ENCODE measurements at regions not wholly inside any gene's neighbourhood (a gene's known extent, or its start where the extent isn't known, plus 50 kb on each side); places are given as distances from the start of the nearest gene placed in this dataset.

DNA sequence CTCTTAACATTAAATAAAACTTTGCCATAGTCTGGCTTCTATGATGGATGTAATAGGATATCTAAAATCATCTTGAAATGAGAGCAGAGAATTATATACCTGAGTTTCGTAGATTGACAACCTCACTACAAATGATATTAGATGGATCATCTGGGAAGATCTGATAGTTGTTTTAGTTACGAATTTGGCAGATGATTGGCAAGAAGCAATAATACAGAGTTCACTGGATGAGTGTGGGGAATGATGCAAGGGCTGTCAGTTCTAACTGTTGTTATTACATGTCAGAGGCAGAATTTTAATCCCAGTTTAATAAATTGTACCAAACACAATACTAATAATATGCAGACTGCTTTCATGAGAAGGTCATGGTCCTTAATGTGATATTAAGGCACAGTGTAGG is 585.2 kb downstream of the TRAM1L1 start:
- ATAC-seq (no peak), DNase-seq (no peak)
- intact Hi-C loops (cut with DNase I), result no loop called here

DNA sequence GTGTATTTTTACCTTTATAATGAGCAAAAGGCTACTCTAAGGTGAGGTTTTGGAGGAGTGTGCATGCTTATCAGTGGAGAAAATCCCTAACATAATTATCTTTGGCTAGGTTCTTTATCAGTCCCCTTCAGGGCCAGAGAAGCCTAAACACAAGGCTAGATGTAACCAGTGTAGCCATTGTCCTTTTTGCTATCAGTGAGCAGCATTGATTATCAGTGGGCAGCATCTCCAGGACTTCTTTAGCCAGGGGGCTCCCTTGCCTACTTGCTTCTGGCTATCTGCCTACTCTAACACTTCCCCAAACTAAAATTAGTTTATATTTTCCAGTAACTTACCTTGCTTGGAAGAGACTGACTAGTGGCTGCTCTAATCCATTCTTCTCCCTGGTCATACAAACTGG is 595.6 kb downstream of the TRAM1L1 start:
- DNase-seq (no peak), ATAC-seq (no peak)
- intact Hi-C loops (cut with DNase I), result no loop called here

DNA sequence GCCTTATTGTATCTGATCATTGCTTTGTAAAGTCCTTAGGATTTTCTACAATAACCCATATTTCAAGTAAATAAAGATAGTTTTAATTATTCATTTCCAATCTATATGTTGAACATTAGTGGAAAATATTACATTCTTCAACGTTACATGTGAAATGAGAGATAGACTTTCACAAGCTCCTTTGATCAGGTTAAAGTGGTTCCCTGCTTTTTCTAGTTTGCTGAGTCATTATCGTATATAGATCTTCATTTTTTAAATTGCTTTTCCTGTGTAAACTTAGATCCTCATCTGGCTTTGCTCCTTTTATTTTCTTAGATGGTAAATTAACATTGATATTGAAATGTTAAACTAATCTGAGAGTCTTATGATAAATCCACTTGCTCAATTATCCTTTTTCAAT is 599.0 kb downstream of the TRAM1L1 start:
- ATAC-seq (no peak), DNase-seq (no peak)
- intact Hi-C loops (cut with DNase I), result no loop called here

DNA sequence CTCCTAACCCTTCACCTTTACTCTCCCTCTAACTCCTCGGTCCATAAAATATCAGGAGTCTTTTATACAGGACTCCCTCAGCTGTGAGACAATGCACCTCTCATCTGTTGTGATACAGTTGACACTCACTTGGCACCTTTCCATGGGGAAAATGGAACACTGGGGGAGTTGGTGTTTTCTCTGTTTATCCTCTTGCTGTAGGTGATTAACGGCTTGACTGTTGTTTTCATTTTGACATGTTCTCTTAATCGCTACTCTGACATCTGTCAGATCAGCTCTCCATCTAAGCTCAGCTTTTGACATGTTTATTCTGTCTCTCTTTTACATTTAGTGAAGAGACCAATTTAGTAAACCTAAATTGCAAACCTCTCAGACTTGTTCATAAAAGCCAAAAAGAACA is 604.8 kb downstream of the TRAM1L1 start:
- ATAC-seq, result no peak
- DNase-seq, result no peak
- intact Hi-C loops (cut with DNase I), result no loop called here

DNA sequence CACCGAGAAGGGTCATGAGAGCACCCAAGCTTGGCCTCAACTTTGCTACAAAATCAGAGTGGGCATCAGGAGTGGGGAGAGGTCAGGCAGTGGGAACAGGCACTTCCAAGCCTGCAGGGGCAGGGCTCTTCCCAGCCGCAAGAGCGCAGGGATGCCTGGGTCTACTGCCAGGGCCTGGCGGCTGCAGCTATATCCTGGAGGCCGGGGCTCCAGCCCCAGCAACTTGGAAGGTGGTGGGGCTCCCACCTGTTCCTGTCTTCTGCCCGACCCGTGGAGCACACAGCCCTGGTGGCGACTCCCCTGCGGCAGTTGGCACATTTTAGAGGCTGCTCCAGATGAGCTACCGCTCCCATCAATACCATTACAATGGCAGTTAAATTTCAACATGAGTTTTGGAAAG is 607.0 kb downstream of the TRAM1L1 start:
- intact Hi-C loops (cut with DNase I), result no loop called here
- no peak for DNase-seq
- no peak for ATAC-seq

DNA sequence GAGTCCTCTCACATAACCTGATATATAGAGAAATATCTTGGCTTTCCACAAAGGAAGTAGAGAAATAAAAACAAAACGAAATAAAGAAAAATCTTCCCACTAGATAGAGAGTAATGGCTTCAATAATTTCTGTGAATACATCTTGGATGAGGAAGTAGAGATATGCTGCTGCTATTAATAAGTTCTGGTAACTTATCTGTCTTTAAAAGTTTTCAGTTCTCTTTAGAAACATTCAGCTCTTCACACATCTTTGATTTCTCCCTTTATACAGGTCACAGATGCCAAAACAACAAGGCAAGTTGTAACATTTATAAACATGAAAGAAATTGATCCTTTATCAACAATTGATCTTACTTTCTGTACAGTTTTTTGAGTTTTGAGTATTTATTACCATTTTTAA is 615.8 kb downstream of the TRAM1L1 start:
- intact Hi-C loops (cut with DNase I), result no loop called here
- no peak for ATAC-seq
- no peak for DNase-seq

DNA sequence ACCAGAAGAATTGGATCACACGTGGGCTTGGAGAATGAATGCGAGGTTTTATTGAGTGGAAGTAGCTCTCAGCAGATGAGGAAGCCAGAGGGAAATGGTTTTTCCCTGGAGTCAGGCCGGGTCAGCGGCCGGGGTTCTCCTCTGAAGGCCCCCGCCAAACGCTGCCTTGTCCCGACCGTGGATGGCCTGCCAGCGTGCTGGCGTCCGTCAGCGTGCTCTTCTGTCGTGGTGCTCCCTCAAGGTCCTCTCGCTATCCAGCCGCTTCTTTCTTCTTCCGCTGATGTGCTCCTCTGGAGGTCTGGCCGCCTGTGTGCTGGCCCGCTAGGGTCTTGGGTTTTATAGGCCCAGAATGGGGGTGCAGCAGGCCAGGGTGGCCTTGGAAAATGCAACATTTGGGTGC is 632.2 kb downstream of the TRAM1L1 start:
- DNase-seq, result no peak
- ATAC-seq, result no peak
- intact Hi-C loops (cut with DNase I), result no loop called here

DNA sequence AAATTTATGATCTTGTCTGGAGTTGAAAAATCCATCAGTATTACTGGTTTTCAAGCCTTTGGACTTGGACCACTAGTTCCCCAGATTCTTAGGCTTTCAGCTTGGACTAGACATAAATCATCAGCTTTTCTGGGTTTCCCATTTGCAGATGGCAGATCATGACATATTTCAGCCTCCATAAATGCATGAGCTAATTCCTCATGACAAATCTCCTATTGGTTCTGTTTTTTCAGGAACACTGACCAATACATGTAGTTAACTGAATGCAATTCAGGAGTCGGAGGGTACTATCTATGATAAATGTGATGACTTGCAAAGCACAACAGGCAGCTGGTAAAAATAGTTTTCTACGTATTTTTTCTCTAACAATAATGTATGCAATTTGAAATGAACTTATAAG is 635.6 kb downstream of the TRAM1L1 start:
- intact Hi-C loops (cut with DNase I), result no loop called here
- DNase-seq, result no peak
- no peak for ATAC-seq

DNA sequence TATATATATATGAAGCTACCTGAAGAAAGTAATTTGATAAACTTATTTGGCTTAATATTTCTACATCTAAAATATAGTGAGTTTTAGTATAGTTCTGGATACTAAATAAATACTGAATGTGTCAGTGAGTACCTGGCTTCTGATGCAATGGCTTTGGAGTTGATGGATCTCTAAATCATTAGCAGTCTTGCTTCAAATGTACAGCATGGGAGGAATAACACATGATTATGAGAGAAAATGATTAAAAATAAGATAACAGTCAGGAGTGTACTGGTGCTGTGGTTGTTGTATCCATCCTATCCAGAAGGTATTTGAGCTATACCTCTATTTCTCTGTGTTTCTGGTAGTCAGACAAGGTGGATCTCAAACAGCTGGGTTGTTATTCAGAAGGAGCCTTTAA is 641.3 kb downstream of the TRAM1L1 start:
- no peak for ATAC-seq
- intact Hi-C loops (cut with DNase I), result no loop called here

DNA sequence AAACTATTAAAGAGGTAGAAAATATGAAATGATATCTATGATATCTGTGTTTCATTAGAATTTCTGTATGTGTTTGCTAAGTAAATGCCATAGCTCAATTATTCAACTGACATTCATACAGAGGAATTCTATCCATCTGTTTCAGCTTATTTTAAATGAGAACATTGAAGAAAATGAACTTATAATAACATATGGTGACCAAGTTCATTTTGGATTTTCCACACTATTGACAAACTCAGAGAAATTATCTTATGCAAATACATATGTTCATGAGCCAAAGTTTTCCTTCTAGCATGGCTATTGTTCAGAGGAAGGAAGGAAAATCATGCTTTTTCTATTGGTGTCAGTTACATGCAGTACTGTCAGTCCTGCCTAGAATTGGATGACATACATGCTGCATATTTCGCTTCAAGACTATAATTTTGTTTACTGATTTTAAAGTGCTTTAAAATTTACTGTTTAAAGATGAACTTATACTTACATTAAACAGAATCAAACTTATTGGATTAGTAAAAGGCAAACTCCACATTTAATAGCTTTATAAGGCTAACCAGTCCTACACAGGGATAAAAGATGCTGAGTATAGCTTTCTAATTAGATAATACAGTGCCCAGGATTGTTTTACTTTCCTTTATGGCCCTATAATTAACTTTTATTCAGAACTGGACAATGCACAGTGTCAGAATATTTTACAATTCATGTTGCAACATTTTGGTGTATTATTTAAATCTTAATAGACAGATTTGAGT is 646.2 kb downstream of the TRAM1L1 start:
- intact Hi-C loops (cut with DNase I), result no loop called here
- no peak for ATAC-seq
- no peak for DNase-seq

More for the DNA sequence above, 641.3 kb downstream of the TRAM1L1 start:
- no peak for DNase-seq

DNA sequence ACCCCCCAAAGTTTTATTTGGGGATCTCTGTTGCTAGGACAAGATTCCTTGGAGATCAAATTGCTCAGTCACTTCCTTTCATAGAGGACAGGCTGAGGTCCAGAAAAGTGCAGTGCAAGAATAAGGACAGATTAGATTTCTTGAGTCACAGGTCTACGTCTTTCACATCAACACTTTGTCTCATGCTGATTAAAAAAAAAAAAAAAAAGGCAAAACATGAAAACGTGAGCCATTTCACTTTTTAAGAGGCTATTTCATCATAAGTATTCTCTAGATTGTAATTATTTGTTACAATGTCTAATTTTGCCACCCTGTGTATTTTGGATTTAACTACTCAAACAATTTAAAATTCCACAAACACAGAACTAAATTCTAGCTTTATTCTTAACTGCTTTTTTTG is 647.0 kb downstream of the TRAM1L1 start:
- ATAC-seq (no peak), DNase-seq (no peak)
- intact Hi-C loops (cut with DNase I), result no loop called here

DNA sequence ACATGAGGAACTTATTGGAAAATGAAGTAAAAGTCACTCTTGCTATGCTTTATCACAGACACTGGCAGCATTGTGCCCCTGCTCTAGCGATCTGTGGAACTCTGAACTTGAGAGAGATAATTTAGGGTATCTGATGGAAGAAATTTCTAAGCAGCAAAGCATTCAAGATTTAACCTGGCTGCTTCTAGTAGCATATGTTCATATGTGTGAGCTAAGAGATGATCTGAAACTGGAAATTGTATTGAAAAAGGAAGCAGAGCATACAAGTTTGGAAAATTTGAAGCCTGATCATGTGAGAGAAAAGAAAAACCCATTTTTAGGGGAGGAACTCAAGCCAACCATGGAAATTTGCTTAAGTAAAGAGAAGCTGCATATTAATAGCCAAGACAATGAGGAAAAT is 657.7 kb downstream of the TRAM1L1 start:
- intact Hi-C loops (cut with DNase I), result no loop called here
- ATAC-seq, result no peak
- DNase-seq, result no peak

DNA sequence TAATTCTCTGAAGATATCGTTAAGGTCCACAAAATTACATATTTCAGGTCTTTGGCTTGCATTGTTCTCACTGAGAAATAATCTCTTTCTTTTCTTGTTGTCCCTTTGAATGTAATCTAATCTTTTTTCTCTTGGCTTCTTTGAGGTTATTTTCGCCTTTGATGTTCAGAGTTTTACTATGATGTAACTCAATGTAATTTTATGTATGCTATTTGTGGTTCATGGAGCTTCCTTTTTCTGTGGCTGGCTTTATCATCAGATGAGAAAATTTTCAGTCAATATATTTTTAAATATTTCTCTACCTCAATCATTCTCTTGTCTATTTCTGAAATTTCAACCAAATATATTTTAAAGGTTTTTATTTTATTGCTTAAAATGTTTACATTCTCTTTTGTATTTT is 672.2 kb downstream of the TRAM1L1 start:
- intact Hi-C loops (cut with DNase I), result no loop called here
- DNase-seq, result no peak
- no peak for ATAC-seq

DNA sequence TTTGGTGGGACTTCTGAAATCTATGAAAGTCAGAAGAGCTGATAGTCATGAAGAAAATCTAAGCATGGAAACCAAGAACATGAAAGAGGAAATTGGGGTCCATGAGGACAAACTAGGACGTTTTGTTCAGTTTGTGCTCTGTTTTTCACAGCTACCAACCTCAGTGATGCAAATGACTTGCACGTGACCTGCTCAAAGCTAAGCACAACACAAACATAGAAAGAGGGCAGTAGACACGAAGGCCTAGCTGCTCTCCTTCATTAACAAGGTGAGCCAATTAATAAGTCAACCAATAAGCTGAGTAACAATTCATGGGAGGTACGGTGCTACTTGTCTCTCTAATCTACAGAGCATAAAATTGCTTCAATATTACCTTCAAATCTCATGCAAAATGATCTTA is 684.1 kb downstream of the TRAM1L1 start:
- intact Hi-C loops (cut with DNase I), result no loop called here
- no peak for ATAC-seq
- no peak for DNase-seq

DNA sequence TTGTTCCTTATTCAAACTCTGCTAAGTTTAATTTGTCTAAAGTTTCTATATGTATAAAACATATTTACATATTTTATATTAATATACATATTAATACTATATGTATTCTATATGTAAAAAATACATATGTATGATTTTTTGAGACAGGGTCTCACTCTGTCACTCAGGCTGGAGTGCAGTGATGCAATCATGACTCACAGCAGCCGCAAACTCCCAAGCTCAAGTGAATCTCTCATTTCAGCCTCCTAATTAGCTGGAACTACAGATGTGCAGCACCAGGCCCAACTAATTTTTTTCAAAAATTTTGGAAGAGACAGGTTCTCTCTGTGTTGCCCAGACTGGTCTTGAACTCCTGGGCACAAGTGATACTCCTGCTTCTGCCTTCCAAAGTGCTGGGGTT is 684.9 kb downstream of the TRAM1L1 start:
- ATAC-seq (no peak), DNase-seq (no peak)
- intact Hi-C loops (cut with DNase I), result no loop called here

DNA sequence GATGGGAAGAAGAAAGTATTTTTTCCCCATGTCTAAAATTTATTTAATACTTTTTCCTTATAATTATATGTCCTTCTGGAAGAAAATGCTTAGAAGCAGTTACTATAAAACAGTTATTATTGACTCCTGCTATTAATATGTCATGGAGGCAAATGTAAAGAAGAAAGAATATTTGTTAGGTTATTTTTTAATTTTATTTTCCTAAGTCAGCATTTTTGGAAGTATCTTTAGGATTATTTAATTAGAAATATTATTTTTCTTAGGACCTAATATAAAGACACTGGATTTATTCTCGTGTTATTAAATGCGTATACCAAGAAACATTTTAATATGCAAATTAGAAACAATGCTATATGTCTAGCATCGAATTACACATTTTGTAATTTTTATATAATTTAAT is 687.7 kb downstream of the TRAM1L1 start:
- intact Hi-C loops (cut with DNase I), result no loop called here
- no peak for DNase-seq
- no peak for ATAC-seq

DNA sequence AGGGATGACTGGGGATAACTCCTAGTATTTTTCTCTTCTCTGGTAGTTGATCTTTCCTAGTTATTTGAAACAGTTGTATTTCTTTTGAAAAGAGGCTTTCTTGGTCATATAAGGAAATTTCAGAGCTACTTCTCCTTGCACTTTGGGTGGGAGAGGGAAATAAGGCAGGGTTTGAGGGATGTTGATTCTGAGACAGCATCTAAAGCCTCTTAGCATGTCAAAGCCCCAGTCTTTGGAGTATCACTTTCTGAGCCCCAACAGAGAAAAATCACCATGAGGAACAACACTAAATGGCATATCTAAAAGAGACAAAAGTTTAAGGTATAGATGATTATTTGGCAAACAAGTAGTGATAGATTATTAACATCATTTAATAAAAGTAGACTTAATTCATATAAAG is 688.1 kb downstream of the TRAM1L1 start:
- ATAC-seq (no peak), DNase-seq (no peak)
- intact Hi-C loops (cut with DNase I), result no loop called here

DNA sequence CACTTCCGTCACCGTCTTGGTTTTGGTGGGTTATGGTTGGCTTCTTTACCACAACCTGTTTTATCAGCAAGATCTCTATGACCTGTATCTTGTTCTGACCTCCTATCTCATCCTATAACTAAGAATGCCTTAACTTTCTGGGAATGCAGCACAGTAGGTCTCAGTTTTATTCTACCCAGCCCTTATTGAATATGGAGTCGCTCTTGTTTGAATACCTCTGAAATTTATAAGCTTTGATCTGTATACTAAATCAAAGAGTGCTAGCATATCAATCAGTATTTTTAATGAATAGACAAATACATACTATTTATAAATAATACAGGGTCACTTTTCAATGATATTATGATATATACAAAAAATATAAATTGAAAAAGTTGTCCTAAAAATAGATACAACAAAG is 690.0 kb downstream of the TRAM1L1 start:
- ATAC-seq (no peak), DNase-seq (no peak)
- intact Hi-C loops (cut with DNase I), result no loop called here

DNA sequence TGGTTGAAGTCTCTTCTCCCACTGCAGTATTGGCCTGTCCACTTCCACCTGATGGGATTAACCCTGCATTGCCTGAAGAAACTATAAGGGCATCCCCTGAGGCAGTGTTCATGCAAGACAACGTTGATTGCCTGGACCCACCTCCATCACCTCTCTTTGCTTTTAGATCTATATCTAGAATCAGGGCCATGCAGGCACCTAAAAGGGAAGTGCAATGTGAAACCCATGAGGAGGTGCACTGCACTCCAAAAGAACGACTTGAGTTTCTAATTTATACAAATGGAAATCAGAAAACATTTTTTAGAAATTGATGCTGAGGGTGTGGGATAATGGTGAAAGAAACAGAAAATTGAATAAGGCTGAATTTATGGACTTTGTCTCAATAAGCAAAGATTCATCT is 694.4 kb downstream of the TRAM1L1 start:
- no peak for ATAC-seq
- intact Hi-C loops (cut with DNase I), result no loop called here

DNA sequence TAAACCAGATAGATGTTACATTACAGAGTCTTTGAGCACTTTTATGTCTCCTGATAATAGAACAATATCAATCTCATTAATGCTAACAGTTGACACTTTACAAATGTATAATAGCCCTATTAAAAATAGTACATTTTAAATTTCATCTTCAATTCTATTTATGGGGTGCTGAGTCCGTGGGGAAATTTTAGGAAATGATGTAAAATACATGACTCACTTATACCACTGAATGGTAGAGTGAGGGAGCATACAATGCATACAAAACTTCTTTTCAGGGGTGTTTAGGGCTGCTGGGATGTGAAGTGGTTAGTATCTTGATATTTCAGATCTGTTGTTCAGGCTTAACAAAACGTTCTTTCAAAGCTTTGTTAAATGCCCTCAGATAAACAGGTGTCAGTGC is 696.2 kb downstream of the TRAM1L1 start:
- intact Hi-C loops (cut with DNase I), result no loop called here
- no peak for DNase-seq

More for the DNA sequence above, 694.4 kb downstream of the TRAM1L1 start:
- DNase-seq, result no peak

DNA sequence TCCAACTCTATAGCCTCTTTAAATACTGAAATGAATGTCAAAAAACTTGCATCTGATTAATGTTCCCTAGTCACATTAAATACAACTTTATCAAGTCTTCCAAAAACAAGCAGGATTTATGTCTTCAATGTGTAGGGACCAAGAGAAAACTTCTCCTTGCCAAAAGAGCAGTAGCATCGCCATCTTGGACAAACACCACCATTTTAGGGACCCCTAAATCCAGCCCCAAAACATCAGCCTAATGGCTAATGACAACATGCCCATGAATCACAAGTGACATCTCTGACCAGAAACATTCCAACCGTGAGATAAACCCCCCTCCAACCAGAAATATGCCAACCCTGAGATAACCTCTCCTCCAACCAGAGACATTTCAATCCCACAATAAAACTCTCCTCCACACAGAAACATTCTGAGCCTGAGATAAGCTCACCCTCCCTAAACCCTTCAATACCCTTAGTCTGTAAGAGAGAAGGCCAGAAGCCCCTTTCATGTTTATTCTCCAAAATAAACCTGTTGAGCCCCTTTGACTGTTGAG is 697.4 kb downstream of the TRAM1L1 start:
- no peak for ATAC-seq
- DNase-seq, result no peak
- intact Hi-C loops (cut with DNase I), result no loop called here

More for the DNA sequence above, 696.2 kb downstream of the TRAM1L1 start:
- no peak for ATAC-seq

DNA sequence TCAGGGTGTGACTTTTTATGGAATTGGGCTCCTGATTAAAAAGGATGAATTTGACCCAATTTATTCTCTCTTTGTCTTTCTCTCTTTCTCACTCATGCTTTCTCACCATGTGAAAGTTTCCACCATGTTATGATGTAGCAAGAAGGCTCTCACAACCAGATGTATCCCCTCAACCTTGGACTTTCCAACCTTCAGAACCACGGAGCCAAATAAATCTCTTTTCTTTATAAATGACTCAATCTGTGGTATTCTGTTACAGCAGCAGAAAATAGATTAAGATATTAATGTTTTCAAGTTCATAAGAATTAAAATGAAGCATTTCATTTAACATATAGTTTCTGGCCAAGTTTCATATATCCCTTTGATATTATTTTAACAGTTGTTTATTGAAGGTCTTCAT is 698.5 kb downstream of the TRAM1L1 start:
- no peak for DNase-seq
- intact Hi-C loops (cut with DNase I), result no loop called here

More for the DNA sequence above, 698.5 kb downstream of the TRAM1L1 start:
- ATAC-seq, result no peak
